ENCODE measurements at regions not wholly inside any gene's neighbourhood (a gene's known extent, or its start where the extent isn't known, plus 50 kb on each side); places are given as distances from the start of the nearest gene placed in this dataset.
"Not testable (repeated sequence)": the region's sequence is repeated elsewhere in the genome, so short reads cannot be mapped to it uniquely, and the experiment has no call there.

DNA sequence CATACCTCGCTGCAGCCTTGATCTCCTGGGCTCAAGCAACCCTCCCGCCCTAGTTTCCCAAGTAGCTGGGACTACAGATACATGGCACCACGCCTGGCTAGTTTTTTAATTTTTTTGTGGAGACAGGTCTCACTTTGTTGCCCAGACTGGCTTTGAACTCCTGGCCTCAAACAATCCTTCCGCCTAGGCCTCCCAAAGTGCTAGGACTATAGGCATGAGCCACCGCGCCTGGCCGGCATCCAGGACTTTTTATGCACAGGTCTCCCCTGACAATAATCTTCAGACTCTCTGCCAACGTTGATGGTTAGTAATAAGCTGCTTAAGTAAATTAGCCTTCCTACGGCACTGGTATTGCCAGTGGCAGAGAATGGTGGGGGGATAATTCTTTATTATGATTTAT lies 110.5 kb upstream of the MTHFD1L start:
- Histone ChIP-seq H3K27me3 (ENCODE audit: control insufficient read depth, insufficient read depth, low read length) (no peaks in the 10 kb centered on the region), H3K4me3 (ENCODE audit: low read length) (no peak overlapping the region), H3K27ac (ENCODE audit: low read depth, low read length) (no peak overlapping the region), H3K4me1 (ENCODE audit: control insufficient read depth, insufficient read depth, low read length) (peaks cover 3% of the 10 kb centered on the region), H3K36me3 (ENCODE audit: control insufficient read depth, insufficient read depth, low read length) (no peaks in the 10 kb centered on the region), H3K9ac (ENCODE audit: low read length) (no peak overlapping the region)

- Histone ChIP-seq H3K27ac (ENCODE audit: low read depth, low read length) (no peak overlapping the region), H3K4me1 (ENCODE audit: control insufficient read depth, insufficient read depth, low read length) (peaks cover 3% of the 10 kb centered on the region), H3K9ac (ENCODE audit: low read length) (no peak overlapping the region), H3K27me3 (ENCODE audit: control insufficient read depth, insufficient read depth, low read length) (no peaks in the 10 kb centered on the region), H3K36me3 (ENCODE audit: control insufficient read depth, insufficient read depth, low read length) (no peaks in the 10 kb centered on the region), H3K4me3 (ENCODE audit: low read length) (no peak overlapping the region)
Observed at GRCh38 chr6:150755524-150755923, 110.0 kb upstream of the MTHFD1L start.

- Histone ChIP-seq H3K9ac (ENCODE audit: low read length) (no peak overlapping the region), H3K27ac (ENCODE audit: low read depth, low read length) (no peak overlapping the region), H3K4me1 (ENCODE audit: control insufficient read depth, insufficient read depth, low read length) (peaks cover 3% of the 10 kb centered on the region), H3K36me3 (ENCODE audit: control insufficient read depth, insufficient read depth, low read length) (no peaks in the 10 kb centered on the region), H3K27me3 (ENCODE audit: control insufficient read depth, insufficient read depth, low read length) (no peaks in the 10 kb centered on the region), H3K4me3 (ENCODE audit: low read length) (no peak overlapping the region)
Observed at GRCh38 chr6:150756173-150756572, 109.3 kb upstream of the MTHFD1L start.

GRCh38 chr6:150757807-150758206 lies 107.7 kb upstream of the MTHFD1L start:
- not testable (repeated sequence) for H3K9ac ChIP-seq (ENCODE audit: low read length); H3K27me3 ChIP-seq (ENCODE audit: control insufficient read depth, insufficient read depth, low read length); H3K36me3 ChIP-seq (ENCODE audit: control insufficient read depth, insufficient read depth, low read length); H3K4me1 ChIP-seq (ENCODE audit: control insufficient read depth, insufficient read depth, low read length); H3K27ac ChIP-seq (ENCODE audit: low read depth, low read length); H3K4me3 ChIP-seq (ENCODE audit: low read length)

DNA sequence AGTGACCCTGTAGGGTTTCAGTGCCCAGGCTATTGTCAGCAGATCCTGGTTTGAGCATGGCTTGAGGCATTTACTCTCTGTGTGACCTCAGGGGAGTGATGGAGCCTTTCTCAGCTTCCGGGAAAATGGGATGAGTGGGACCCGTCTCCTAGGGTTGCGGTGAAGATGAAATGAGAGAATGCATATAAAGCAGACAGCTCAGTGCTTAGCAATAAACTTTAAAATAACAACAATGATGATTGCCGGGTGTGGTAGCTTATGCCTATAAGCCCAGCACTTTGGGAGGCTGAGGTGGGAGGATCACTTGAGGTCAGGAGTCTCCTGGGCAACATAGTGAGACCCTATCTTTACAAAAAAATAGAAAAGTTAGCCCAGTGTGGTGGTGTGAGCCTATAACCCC lies 106.0 kb upstream of the MTHFD1L start:
- Histone ChIP-seq H3K36me3 (ENCODE audit: control insufficient read depth, insufficient read depth, low read length) (no peaks in the 10 kb centered on the region), H3K27me3 (ENCODE audit: control insufficient read depth, insufficient read depth, low read length) (no peaks in the 10 kb centered on the region), H3K4me3 (ENCODE audit: low read length) (no peak overlapping the region), H3K27ac (ENCODE audit: low read depth, low read length) (no peak overlapping the region), H3K4me1 (ENCODE audit: control insufficient read depth, insufficient read depth, low read length) (no peaks in the 10 kb centered on the region), H3K9ac (ENCODE audit: low read length) (no peak overlapping the region)

DNA sequence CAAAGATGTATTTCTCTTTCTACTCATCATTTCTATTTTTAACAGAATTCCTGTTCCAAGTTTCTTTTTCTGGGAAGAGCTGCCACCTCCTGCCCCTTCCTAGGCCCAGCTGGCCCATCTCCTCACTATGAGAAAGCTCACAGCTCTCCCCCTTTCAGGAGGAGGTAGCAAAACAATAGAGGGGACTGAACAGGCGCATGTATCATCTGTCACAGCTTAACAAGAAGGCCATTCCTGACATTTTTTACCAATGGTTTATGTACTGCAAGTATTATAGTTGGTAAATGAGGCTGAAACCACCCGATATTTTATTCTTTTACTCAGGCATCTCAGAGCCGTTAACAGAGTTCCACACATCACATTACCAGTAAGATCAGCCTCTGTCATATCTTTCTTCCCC lies 103.7 kb upstream of the MTHFD1L start:
- H3K4me1 ChIP-seq (ENCODE audit: control insufficient read depth, insufficient read depth, low read length): no peaks in the 10 kb centered on the region
- H3K27me3 ChIP-seq (ENCODE audit: control insufficient read depth, insufficient read depth, low read length): no peaks in the 10 kb centered on the region
- no peak overlapping the region for H3K4me3 ChIP-seq (ENCODE audit: low read length)
- no peak overlapping the region for H3K27ac ChIP-seq (ENCODE audit: low read depth, low read length)
- H3K9ac ChIP-seq (ENCODE audit: low read length): no peak overlapping the region
- H3K36me3 ChIP-seq (ENCODE audit: control insufficient read depth, insufficient read depth, low read length): no peaks in the 10 kb centered on the region

- H3K4me3 ChIP-seq (ENCODE audit: low read length): no peak overlapping the region
- H3K27ac ChIP-seq (ENCODE audit: low read depth, low read length): no peak overlapping the region
- no peaks in the 10 kb centered on the region for H3K27me3 ChIP-seq (ENCODE audit: control insufficient read depth, insufficient read depth, low read length)
- H3K9ac ChIP-seq (ENCODE audit: low read length): no peak overlapping the region
- no peaks in the 10 kb centered on the region for H3K36me3 ChIP-seq (ENCODE audit: control insufficient read depth, insufficient read depth, low read length)
- H3K4me1 ChIP-seq (ENCODE audit: control insufficient read depth, insufficient read depth, low read length): no peaks in the 10 kb centered on the region
Observed at GRCh38 chr6:150764334-150765066, 101.0 kb upstream of the MTHFD1L start.

- no peaks in the 10 kb centered on the region for H3K36me3 ChIP-seq (ENCODE audit: control insufficient read depth, insufficient read depth, low read length)
- H3K4me1 ChIP-seq (ENCODE audit: control insufficient read depth, insufficient read depth, low read length): no peaks in the 10 kb centered on the region
- no peaks in the 10 kb centered on the region for H3K27me3 ChIP-seq (ENCODE audit: control insufficient read depth, insufficient read depth, low read length)
- no peak overlapping the region for H3K27ac ChIP-seq (ENCODE audit: low read depth, low read length)
- H3K4me3 ChIP-seq (ENCODE audit: low read length): no peak overlapping the region
- no peak overlapping the region for H3K9ac ChIP-seq (ENCODE audit: low read length)
Observed at GRCh38 chr6:150765067-150765764, 100.3 kb upstream of the MTHFD1L start.

- Histone ChIP-seq H3K27ac (ENCODE audit: low read depth, low read length) (no peak overlapping the region), H3K4me1 (ENCODE audit: control insufficient read depth, insufficient read depth, low read length) (no peaks in the 10 kb centered on the region), H3K36me3 (ENCODE audit: control insufficient read depth, insufficient read depth, low read length) (no peaks in the 10 kb centered on the region), H3K27me3 (ENCODE audit: control insufficient read depth, insufficient read depth, low read length) (no peaks in the 10 kb centered on the region), H3K4me3 (ENCODE audit: low read length) (no peak overlapping the region), H3K9ac (ENCODE audit: low read length) (no peak overlapping the region)
Observed at GRCh38 chr6:150766201-150766997, 99.1 kb upstream of the MTHFD1L start.

DNA sequence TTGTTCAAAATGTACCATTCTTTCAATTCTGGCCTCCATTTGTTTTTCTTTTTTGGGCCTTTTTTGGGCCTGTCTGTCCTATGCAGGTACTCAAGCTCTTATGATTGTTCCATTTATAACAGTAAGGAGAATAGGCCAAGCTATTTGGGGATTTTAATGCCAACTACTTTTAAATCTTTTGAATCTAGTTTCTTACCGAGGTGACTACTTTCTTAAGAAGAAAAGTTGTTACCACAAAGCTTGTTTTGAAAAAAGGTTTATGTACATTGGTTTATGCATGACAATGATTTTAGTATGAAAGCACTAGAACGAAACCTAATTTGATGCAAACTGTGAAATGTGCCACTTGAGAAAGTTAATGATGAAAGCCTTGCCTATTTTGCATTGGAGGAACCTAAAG lies 98.3 kb upstream of the MTHFD1L start:
- Histone ChIP-seq H3K4me3 (ENCODE audit: low read length) (no peak overlapping the region), H3K4me1 (ENCODE audit: control insufficient read depth, insufficient read depth, low read length) (no peaks in the 10 kb centered on the region), H3K9ac (ENCODE audit: low read length) (no peak overlapping the region), H3K27me3 (ENCODE audit: control insufficient read depth, insufficient read depth, low read length) (no peaks in the 10 kb centered on the region), H3K36me3 (ENCODE audit: control insufficient read depth, insufficient read depth, low read length) (no peaks in the 10 kb centered on the region), H3K27ac (ENCODE audit: low read depth, low read length) (no peak overlapping the region)

GRCh38 chr6:150767571-150768018 lies 97.9 kb upstream of the MTHFD1L start:
- no peaks in the 10 kb centered on the region for H3K27me3 ChIP-seq (ENCODE audit: control insufficient read depth, insufficient read depth, low read length)
- no peaks in the 10 kb centered on the region for H3K4me1 ChIP-seq (ENCODE audit: control insufficient read depth, insufficient read depth, low read length)
- H3K36me3 ChIP-seq (ENCODE audit: control insufficient read depth, insufficient read depth, low read length): no peaks in the 10 kb centered on the region
- H3K4me3 ChIP-seq (ENCODE audit: low read length): no peak overlapping the region
- no peak overlapping the region for H3K9ac ChIP-seq (ENCODE audit: low read length)
- no peak overlapping the region for H3K27ac ChIP-seq (ENCODE audit: low read depth, low read length)

GRCh38 chr6:150770637-150771036 lies 94.9 kb upstream of the MTHFD1L start:
- Histone ChIP-seq H3K27me3 (ENCODE audit: control insufficient read depth, insufficient read depth, low read length) (no peaks in the 10 kb centered on the region), H3K4me3 (ENCODE audit: low read length) (no peak overlapping the region), H3K4me1 (ENCODE audit: control insufficient read depth, insufficient read depth, low read length) (no peaks in the 10 kb centered on the region), H3K36me3 (ENCODE audit: control insufficient read depth, insufficient read depth, low read length) (no peaks in the 10 kb centered on the region), H3K9ac (ENCODE audit: low read length) (no peak overlapping the region), H3K27ac (ENCODE audit: low read depth, low read length) (no peak overlapping the region)
